Hepatocyte (in vitro differentiated cells): ENCODE measurements at regions not wholly inside any gene's neighbourhood (a gene's known extent, or its start where the extent isn't known, plus 50 kb on each side); places are given as distances from the start of the nearest gene placed in this dataset.

Experiments used
- CTCF ChIP-seq: fragments of 200-600 bp; sonication (generic); IDR thresholded peaks from 2 replicates; pipeline ENCODE4 v1.5.1; 2016; ENCODE audit warnings: antibody characterized with exemption, mild to moderate bottlenecking; ENCODE audit not compliant: poor library complexity
- EZH2 ChIP-seq: fragments of 200-600 bp; sonication (generic); IDR thresholded peaks from 2 replicates; pipeline ENCODE4 v1.6.1; 2016; ENCODE audit warnings: antibody characterized with exemption, mild to moderate bottlenecking, borderline replicate concordance

- TF ChIP-seq CTCF = no peak
- no peak for TF ChIP-seq EZH2
These were observed 200.7 kb upstream of the ECI2 start for GRCh38 chr6:4336084-4336483.
